ENCODE measurements at regions not wholly inside any gene's neighbourhood (a gene's known extent, or its start where the extent isn't known, plus 50 kb on each side); places are given as distances from the start of the nearest gene placed in this dataset.
"Not testable (repeated sequence)": the region's sequence is repeated elsewhere in the genome, so short reads cannot be mapped to it uniquely, and the experiment has no call there.

DNA sequence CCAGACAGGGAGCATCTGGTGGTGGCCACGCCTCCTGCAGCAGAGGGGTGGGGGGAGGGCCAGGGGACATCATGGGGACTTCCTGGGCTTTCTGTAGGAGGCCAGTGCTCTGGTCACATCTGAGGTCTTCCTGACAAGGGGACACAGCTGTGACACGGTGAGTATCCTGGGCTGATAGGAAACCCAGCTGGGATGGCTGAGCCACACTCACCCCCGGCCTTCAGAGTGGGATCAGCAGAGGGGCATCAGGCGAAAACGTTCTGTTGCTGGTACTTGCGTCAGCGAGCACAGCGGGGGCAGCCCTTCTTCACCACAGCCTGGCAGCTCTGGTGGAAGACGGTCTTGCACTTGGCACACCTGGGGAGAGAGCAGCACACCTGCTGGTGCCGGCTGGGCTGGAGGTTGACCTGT lies 122.9 kb upstream of the SMURF2 start:
- no peak for DNase-seq

DNA sequence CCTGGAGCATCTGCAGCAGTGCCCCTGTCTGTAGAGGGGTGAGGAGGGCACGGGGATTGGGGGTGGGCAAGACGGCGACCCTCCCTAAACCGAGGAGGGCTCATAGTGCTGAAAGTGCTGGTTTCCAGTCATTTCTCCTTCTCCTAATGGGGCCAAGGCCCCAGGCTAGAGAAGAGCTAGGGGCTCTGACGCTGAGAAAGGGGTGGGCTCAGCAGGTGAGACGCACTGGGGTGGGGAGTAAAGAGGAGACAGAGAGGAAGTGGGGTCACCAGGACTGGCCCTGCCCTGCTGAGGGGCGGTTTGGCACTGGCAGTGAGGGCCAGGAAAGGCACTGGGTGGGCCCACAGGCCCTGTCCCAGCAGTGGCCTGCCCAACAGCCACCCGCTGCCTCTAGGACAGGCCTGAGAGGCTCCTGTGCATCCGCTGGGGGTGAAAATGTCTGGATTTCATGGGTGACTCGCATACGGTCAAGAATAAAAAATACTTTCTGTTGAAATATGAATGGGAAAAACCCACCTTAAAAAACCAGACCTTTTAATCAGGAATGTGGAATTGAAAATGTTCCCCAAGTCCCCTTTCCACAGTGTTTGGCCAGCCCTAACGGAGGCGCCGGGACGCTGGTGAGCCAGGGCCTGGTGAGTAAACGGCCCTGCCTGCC lies 122.4 kb upstream of the SMURF2 start:
- DNase-seq = no peak

DNA sequence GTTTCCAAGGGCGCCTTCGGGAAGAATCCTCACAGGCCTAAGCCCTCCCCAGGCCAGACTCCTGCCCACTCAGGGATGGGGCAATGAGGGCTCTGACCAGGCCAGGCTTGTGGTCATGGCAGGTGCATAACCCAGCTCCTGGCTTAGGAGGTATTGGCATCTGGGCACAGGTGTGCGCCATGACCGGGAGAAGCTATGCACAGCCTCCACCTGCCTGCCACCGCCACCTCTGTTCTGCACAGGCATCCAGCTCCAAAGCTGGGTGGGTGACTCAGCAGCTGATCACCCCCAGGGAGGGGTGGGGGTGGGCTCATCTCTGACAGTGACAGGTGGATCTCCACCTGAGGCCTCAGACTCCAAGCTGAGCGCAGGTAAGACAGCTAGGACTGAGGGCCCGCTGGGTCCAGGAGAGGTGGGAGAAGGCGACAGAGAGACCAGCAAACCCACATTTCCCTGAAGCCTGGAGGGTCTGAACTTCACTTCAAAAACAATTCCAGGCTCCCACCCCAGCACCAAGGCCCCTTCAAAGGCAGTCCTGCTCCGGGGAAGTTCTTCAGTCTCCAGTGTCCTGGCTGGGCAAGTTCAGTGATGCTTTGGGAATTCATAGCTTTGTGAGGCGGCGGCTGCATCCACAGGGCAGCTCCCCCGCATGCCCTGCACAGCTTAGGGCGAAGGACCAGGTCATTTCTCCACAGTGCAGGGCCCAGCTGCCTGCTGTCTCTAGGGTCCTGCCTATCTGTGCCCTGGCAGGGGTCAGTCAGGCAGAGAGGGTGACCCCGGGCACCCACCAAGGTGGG lies 121.6 kb upstream of the SMURF2 start:
- DNase-seq = no peak

DNA sequence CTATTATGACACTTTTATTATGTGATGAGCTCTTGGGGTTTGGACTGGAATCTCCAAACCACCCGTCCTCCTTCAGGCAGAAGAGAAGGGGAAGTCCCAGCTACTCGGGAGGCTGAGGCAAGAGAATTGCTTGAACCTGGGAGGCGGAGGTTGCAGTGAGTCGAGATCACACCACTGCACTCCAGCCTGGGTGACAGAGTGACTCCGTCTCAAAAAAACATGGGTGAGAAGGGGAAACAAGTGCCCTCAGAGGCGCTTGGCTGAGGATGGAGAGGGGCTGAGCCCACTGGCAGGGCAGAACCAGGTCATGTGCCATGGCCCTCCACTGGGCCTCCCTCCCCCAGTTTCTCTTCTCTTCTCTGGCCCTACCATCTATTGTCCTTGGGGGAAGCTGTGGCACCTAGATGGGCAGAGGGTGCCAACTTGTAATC lies 120.9 kb upstream of the SMURF2 start:
- DNase-seq = no peak

DNA sequence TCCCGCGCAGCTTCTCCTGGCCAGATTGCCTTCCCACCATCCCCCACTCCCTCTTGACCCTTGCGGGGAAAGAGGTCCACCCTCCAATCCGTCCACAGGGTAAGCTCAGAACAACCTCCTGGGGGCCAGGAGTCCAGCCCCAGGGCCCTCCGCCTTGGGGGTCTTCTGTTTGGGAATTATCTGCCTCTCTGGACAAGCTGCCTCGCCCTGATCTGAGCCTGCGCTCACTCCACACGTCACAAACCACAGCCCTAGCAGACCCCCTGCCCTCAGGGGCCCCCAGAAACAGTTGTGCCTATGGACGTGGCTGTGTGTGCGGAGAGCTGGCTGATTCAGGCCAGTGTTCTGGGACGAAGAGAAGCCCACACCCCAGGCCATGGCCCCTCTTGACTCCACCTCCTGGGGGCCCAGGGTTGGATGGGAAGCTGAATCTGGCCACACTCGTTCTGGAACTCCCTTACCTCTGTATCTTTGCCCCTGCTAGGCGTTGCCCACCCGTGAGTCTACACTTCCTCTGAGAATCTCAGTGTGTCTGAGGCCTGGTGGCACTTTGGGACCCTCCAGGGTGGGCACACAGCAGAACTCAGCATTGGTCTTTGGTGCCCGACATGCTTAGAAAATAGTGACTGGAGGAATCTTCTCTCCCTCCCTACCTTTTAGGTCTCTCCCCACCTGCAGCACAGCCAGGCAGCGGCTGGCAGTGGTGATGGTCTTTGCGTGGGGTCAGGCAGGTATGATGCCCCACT lies 119.9 kb upstream of the SMURF2 start:
- DNase-seq = no peak

DNA sequence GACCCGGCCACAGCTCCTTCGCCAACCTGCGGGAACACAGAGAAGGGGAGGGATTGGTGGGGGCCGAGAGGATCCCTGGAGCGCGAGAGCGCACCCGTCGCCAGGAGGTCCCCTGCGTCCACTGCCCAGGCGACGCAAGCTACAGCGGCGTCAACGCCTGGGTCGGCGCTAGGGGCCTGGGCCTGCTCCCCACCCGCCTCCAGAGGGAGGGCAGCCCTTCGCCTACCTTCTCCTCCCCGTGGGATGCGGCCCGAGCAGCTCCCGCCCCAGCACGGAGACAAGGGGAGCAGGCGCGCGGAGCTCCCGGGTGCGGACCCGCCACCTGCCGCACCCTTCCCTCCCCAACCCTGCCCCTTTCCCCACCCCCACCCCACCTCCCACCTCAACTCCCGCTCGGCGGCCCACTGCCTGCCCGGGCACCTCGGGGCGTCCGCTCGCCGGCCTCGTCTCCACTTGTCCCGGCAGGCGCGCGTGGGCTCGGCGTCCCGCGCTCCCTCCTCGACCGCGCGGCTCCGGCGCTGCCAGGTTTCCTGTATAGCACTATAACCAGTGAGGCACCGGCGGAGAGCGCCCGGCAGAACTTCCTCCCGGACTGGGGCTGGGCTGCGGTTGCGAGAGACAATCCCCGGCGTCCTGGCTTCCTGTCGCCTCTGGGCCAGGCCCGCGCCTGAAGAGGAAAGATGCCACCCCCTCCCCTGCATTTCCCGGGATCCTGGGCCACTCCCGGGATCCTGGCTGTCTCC lies 119.1 kb upstream of the SMURF2 start:
- peak in 1 of 3 donors; percentile 61 for DNase-seq

DNA sequence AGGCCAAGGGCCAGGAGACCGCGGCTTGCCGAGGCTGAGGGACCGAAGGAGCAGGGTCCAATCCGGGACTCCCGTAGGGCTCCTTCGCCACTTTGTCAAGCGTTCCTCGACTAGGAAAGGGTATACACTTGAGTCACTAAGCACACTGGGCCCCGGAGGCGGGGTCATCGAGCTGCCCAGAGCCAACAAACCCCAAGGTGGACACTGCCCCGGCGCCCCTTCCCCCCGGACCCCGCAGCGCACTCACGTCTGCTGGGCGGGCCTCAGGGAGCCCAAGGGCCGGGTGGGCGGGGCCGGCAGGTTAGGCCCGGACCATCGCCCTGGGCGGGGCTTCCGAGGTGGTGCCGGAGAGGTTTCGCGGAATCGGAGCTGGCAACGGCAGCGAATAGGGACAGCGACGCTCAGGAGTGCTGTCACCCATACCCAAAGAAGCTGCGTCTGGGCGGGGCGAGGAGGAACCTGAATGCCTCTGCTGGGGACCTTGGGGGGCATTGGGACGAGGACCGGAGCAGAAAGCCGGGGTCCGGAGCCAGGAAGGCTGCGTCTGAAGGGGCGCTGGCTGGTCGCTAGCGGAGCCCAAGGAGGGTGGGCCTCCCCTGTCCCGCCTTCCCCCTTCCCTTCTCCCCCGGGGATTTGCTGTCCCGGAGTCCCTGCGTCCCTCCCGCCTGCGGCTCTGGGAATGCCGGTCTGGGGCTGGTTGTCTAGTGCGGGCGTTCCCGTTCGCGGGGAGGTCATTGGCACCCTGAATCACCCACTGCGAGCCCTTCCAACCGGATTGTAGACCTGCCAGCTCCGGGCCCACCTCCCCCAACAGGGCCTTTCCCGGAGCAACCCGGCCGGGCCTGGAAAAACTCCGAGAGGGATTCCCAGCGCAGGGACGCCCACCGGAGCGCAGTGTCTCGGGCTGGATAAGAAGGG lies 118.2 kb upstream of the SMURF2 start:
- peak in 1 of 3 donors; percentile 46 for DNase-seq

DNA sequence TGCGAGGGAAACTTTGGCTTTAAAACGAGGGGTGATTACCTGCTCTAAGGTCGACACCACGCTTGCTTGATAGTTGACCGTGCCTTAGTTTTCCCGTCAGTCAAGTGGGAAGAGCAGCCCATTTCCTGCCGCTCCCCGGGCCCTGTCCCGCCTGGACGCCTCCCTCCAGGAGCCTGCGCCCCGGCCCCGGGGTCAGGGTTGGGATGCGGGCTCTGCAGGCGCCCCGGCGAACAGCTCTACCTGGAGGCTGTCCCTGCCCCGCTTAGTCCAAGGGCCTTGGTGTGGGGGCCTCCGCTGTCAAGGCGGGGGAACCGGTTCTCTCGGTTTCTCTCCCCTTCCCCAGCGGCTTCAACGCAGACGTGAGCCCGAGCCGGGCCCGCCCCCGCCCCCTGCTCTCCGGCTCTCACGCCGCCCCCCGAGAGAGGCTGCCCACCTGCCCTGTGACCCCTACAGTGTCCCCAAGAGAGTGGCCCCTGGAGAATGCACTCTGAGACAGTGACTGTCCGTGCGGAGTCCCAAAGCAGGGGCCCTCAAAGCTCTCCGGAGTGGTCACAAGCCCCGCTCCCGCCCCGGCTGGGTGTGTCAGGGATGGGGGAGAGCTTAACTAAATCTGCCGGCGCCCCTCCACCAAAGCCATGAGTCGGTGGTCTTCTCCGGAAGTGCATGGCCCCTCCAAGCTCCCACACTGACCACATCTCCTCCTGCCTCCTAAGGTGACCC lies 117.4 kb upstream of the SMURF2 start:
- peak in 1 of 3 donors; percentile 37 for DNase-seq

DNA sequence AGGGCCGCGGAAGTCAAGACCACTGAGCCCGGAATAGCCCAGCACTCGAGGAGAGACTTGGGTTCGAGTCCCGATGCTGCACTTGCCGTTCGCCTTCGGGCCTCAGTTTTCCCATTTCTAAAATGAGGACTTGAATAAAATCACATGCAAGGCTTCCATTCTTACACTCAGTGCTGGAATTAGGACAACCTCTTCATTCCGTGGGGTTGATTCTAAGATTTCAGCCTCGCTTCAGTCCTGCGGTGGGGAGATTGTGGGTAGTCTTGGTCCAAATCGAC lies 116.9 kb upstream of the SMURF2 start:
- DNase-seq = not testable (repeated sequence)

DNA sequence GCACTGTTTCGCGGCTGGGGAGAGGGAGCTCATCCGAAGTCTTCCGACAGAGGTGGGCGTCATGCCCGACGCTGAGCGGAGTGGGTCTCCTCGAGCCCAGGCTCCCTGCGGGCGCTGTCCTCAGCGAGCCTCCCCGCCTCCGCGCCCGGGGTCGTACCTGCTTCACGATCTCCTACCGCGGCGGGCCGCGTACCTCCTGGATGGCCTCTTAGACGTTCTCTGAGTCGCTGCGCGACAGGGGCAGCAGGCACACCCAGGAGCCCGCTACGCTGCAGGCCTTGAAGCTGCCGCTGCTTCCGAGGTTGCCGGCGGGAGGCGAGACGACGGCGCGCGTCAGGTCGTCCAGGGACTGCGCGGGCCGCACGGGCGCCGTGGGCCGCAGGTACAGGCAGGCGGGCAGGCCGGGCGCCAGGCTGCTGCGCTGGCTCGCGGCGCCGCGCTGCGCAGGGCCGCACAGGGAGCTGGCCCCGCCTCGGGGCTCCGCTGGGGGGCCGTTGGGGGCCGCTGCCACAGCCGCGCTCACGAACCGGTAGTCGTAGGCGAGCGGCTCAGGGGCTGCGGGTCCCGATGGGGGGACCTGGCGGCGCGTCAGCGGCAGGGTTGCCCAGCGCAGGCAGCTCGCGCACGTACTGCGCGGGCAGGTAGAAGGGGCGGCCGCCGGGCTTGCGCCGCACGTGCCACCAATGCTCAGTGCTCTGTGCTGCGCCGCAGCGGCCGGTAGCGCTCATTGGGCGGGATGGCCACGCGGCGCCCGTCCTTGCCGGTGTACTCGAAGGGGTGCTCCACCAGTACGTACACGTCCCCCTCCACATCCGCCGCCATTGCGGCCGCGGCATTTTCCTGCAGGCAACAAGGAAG lies 116.4 kb upstream of the SMURF2 start:
- DNase-seq = peak in 1 of 3 donors; percentile 79

DNA sequence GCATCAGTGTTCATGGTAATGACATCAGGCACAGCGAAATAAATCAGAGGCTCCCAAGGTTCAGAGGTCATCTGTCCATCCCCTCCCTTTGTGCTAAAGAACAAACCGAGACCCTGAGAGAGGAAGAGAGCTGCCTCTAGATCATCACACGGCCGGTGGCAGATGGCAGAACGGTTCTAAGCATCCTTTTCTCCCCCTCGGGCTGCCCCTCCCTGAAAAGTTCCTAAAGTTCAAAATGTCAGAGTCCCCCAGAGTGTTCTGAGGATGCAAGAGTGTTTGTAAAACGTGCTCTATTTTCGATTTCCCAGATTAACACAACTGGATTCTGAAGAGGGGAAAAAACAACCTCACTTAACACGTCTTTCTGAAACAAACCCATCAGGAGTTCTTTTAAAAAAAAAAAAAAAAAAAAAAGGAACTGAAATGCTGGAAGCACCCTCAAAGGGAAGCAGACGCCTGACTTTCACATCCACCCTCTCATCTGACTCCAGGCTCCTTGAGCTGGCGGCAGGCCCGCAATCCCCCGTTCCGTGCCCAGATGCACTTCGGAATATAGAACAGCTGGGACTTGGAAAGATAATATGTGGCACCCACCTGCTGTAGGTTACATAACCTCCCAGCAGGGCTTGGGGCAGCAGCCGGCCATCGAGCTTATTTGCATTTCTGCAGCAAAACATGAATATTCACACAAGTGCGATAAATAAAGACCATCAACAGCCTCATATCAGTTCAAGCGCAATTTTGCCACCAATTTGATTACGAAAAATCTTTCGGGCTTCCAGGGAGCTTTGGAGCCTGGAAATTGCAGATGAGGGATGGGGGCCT lies 115.5 kb upstream of the SMURF2 start:
- DNase-seq = peak in 2 of 3 donors; percentile 53 to 61

DNA sequence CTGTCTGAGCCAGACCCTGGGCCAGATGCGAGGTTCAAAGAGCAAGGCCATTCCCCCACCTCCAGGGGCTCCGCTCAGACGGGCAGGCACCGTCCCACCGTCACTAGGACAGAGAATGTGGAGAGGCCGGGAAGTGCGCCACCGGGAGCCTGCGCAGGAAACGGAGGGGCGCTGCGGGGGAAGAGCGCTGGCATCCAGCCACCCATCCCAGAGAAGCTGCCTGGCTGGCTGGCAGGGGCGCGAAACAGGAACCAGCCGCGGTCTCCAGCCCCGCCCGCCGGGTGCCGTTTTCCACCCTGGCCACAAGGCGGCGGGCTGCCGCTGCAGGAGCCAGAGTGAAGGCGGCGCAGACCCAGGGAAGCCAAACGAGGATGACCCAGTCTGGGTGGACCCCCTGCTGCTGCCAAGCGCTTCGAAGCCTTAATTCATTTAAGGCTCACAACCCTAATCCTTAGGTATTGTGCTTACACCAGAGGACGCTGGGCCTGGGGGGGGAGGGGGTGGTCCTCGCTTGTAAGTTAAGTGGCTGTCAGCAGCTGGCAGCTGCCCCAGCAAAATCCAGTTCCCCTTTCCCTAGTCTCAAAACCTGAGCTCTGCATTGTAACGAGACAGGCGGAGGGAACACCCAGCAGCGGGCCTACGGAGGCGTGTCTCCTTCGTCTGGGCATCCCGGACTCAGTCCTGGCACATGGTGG lies 114.8 kb upstream of the SMURF2 start:
- peak; percentile 74 to 94 (median 84) for DNase-seq

DNA sequence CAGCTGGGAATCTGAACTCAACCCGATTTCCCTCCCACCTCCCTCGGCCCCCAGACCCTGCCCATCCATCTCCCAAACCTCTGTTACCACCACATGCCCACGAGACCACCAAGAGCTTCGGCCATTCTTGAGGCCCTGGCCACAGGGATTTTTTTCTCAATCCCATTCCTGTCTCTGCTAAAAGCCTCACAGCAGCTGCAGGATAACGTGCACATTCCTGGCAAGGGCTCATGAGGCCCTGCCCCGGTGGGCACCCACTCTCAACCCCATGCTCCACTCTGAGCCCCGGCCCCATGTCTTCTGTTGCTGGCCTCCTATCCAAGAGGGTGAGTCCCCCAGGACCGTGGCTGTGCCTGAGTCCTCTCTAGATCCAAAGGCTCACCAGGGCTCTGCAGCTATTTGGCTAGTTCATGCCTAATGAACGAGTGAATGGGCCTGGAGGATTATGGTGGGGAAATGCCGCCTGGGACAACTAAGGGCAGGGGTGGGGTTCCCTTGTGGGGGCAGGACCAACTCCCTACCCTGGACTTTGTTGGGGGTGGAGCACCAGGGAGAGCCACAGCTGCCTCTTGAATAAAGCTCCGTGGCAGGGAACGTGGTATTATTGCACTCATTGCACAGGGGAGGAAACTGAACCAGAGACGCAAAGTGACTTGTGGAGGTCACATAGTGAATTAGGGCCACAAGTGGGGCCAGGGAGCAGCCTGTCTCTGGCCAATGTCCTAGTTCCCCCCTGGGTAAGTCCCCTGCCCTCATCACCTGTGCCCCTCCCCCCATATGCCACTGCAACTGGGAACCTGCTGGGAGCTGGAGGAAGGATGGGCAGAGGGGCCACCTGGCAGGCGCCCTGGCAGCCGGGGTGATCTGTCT lies 113.8 kb upstream of the SMURF2 start:
- peak in 1 of 3 donors; percentile 48 for DNase-seq

DNA sequence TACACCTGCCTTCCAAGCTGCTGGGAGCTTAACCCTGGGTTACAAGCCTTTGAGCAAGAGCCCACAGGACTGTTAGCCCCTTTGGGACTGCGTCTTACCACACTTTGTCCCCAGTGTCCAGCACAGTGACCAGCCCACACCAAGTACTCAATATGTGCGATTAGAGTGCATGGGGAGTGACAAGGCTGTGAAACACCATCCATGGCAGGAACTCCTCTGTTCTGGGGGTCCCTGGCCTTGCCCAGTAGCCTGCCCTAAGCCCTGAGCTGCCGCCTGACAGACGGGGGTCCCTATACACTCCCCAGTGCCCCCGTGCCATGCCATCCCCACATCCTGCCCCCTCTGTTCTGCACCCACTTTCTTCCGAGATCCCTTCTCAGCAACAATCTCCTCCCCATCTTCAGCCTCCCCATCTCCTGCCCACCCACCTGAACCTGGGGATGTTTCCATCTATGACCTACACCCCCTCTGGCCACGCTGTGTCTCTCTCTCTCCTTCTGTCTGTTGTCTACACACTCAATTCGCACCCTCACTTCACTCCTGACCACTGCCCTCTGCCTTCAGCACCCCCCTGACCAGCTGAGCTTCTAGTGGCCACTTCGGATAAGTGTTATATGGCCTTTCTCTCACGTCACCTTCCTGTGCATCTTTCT lies 112.9 kb upstream of the SMURF2 start:
- DNase-seq = no peak

DNA sequence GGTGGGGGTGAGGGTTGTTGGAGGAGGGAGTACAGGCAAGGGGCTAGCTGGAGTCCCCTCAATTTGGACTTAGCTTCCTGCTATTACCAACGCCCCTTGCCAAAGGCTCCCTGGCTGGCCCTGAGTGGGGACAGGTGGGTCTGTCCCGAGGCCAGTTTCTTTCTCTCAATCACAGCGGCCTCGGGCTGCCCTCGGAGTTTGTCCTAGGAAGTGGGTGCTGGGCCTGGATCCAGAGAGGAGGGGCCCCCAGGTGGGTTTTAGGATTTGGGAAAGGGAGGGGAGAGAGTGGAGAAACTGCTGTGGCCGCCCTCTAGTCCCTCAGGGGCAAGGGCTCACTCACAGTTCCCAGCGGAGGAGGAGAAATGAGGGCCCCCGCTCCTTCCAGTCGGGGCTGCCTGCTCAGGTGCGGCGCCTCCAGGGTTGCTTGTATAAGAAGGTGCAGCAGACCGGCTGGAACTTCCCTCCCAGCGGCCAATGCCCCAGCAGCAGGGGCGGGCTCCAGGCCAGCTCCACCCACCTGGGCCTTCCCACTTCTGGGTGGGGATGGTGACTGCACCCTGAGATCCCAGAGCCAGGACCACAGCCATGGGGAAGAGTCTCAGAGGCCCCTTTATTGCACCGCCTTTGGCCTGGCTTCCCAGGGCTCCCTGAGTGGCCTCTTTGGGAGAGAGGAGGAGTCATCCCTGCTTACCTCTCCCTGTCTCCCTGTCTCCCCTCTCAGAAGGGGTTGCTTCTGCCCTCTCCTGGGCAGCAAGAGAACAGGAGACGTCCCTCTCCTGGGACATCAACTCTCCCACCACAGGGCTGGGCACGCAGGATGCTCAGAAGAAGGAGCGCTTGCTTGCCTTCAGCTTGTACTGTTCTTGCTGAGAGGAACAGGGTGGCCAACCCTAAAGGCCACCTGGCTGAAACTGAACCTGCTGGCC lies 112.0 kb upstream of the SMURF2 start:
- DNase-seq = peak in 1 of 3 donors; percentile 48

All from muscle of back (tissue), 3 donors.